NB4 (cell line): ENCODE measurements at regions not wholly inside any gene's neighbourhood (a gene's known extent, or its start where the extent isn't known, plus 50 kb on each side); places are given as distances from the start of the nearest gene placed in this dataset.
"Not testable (repeated sequence)": the region's sequence is repeated elsewhere in the genome, so short reads cannot be mapped to it uniquely, and the experiment has no call there.

Experiments
- CTCF ChIP-seq: IDR thresholded peaks from one replicate; pipeline ENCODE4 v1.5.1; 2012; ENCODE audit warnings: low read depth, low read length
- MAX ChIP-seq: IDR thresholded peaks from 2 replicates; pipeline ENCODE4 v1.6.1; 2011; ENCODE audit warnings: low read depth, low read length
- POLR2A ChIP-seq: IDR thresholded peaks from 2 replicates; pipeline ENCODE4 v1.6.1; 2011; ENCODE audit warnings: mild to moderate bottlenecking; ENCODE audit not compliant: insufficient read length; ENCODE audit errors: extremely low read depth

GRCh38 chr2:180872781-180873180 is 107.6 kb upstream of the UBE2E3 start:
- not testable (repeated sequence) for TF ChIP-seq CTCF, POLR2A, MAX
